G401.6 (cell line): ENCODE measurements at regions not wholly inside any gene's neighbourhood (a gene's known extent, or its start where the extent isn't known, plus 50 kb on each side); places are given as distances from the start of the nearest gene placed in this dataset.
"Not testable (repeated sequence)": the region's sequence is repeated elsewhere in the genome, so short reads cannot be mapped to it uniquely, and the experiment has no call there.

Source experiments
- FAIRE-seq: peaks from 2 replicates; lab custom pipeline; 2012; peaks lifted over from hg19 to GRCh38; lab: Jason Lieb, UNC

DNA sequence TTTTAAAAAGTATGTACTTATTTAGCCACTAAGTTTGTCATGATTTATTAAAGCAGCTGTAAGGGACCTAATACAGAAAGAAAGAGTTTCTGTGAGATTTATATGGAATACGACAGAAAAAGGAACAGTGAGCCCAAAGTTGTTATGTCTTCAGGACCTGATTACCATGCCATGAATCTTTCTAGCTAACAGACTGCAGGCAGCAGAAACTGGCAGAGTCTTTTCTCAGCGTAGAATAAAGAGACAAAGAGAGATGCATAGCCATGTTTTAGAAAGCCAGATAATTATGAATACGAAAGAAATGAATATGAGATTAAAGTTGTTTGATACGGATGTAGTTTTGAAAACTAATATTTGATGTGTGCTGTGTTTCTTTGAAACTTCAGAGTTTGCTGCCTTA, 624.1 kb upstream of the ADGRB3 start:
- no peak for FAIRE-seq

DNA sequence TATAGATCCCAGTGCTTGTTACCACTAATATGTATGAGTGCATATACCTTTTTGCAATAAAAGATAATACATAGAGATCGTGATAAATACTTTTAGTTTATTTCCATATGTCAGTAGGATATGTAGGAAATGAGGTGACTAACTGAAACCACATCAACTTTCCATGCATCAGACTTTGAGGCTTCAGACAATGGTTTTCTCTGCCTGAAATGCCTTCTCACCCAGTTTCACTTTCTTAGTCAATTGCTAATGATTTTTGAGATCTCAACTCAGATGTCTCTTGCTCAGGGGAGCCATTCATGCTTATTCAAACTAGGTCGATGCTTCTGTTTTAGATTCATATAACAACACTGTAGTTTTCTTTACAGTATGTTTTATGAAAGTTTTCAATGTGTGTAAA, 626.6 kb upstream of the ADGRB3 start:
- no peak for FAIRE-seq

DNA sequence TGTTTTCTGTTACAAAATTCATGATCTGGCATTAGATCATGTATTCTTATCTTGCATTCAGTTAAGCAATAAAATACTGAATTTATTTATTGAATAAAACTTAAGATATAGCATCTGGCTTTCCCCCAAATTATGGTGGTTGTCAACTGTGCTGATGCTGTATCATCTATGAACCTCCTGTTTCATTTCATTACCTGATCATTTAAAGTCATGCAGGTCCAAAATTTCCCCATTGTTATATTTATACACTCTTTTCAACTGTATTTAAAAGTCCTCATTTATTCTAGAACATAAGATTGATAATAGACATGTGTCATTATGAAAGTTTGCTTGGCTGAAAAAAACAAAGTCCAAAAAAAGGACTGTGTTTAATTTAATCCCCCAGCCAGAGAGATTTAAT, 627.4 kb upstream of the ADGRB3 start:
- FAIRE-seq, result no peak

DNA sequence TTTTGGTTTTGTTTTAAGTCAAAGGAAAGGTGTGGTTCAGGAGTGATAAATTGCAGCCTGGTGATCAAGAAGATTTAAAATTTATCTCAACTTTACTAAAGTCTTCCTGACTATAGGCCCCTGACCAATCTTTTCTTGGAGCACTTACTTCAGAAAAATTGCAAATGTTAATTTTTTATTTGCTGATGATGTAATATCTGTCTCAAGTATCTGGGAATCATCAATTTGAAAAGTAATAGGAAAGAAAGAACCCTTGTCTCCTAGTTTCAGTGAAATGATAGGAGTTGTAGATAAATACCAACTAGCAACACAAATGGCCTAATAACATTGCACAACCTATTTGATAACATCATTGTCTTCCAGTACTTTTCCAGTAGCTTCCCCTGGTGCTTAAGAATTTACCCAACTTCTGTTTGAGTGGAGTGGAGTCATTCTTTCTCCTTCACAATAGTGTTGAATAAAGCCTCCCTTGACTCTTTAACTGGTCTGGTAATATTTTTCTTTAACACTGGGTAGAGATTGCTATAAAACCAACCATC, 648.3 kb upstream of the ADGRB3 start:
- no peak for FAIRE-seq

DNA sequence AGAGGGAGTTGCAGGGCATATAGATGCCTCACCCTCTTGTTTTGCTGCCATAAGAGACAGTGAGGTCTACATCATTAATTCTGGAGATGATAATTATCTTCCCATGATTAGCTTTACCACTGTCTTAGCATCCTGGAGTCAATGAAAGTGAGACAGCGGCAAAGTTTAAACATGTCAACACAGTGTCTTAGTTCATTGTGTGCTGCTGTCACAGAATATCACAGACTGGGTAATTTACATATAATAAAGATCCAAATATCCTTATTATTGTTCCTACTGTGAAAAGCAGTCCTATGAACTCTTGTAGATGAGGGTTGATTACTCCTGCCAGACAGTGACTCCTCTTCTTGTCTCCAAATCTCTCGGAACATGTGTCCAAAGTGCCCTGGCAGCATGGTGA, 658.6 kb upstream of the ADGRB3 start:
- FAIRE-seq, result no peak

DNA sequence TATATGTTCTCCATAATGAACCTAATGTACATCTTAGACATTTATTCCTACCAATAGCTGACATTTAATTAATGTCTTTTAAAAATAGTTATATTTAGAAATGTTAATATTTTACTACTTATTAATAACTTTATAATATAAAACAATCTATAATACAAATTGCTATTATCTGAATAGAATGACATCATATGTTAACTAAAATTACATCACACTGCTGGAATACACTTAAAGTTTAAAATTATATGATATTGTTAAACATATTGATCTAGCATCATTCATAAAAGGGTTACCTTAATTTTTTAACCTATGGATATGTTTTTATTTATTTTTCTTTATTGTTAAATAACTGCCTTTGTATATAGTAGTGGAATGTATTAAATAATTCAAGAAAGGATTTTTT, 660.2 kb upstream of the ADGRB3 start:
- peak; percentile 81 for FAIRE-seq

DNA sequence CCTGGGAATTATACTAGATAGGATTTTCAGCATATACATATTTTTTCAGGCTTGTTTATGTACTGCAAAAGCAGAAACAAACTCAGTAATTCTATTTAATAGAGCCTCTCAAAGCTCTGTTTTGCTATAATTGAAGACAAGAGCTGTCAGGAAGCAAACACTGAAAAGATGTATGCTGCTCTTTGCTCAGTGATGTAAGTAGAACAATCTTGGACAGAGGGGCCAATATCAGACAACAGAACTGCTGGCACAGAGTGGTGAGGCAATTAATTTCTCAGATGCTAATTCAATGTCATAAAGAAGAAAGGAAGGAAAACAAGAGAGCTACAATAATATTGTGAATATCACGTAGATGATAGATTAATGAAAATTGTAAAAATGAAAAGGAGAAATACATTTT, 663.3 kb upstream of the ADGRB3 start:
- FAIRE-seq, result no peak

DNA sequence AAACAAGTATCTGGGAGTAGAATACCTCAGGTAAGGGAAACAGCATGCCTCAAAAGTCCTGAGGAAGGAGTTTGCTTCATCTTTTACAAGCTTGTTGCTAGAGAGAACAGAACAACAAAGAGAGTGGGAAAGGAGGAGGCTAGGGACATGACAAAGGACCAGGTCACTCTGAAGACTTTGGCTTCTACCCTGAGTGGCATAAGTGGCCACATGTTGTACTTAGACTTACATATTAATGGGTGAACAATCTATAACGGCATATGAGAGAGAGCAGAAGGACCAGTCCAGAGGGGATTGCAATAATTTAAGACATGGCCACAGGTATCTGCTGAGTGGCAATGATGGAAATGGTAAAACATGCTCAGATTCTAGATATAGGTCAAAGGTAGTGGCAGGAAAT, 668.3 kb upstream of the ADGRB3 start:
- no peak for FAIRE-seq

DNA sequence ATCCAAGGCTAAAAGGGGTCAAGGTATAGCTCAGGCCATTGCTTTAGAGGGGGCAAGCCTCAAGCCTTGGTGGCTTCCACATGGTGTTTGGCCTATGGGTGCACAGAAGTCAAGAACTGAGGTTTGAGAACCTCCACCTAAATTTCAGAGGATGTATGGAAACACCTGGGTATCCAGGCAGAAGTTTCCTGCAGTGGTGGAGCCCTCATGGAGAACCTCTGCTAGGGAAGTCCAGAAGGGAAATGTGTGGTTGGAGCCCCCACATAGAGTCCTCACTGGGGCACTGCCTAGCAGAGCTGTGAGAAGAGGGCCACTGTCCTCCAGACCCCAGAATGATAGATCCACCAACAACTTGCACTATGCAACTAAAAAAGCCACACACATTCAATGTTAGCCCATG, 678.7 kb upstream of the ADGRB3 start:
- no peak for FAIRE-seq

DNA sequence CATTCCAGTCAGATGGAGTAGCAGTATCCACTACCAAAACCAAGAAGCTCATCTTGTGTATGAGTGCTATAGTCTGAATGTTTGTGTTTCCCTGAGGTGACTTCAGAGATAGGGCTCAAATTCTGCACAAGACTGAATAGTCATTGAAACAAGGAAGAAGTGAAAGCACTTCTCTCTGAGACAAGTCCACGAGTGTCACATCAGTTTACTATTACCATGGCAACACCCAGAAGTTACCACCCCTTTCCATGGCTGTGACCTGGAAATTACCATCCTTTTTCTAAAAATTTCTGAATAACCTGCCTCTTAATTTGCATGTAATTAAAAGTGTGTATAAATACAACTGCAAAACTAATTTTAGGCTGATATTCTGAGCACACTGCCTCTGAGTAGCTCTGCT, 682.1 kb upstream of the ADGRB3 start:
- FAIRE-seq, result no peak

DNA sequence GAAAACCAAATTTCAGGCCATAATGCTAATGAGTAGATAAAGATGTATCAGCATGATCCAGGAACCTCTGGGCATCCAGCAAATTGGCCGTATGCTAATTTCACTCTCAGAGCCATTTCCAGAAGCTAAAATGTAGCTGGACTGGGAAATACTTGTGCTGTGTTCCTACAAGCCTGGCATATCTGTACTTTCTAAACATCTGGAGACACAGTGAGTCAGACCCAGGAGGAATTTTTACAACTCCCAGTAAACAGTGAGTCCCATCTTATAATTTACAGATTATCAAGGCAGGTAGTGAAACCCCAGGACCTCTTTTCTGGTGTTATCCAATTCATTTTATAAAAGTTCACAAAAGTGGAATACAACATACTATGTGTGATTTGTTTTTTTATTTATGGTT, 683.0 kb upstream of the ADGRB3 start:
- no peak for FAIRE-seq

DNA sequence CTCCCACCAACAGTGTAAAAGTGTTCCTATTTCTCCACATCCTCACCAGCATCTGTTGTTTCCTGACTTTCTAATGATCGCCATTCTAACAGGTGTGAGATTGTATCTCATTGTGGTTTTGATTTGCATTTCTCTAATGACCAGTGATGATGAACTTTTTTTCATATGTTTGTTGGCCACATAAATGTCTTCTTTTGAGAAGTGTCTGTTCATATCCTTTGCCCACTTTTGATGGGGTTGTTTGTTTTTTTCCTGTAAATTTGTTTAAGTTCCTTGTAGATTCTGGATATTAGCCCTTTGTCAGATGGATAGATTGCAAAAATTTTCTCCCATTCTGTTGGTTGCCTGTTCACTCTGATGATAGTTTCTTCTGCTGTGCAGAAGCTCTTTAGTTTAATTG, 687.3 kb upstream of the ADGRB3 start:
- FAIRE-seq, result not testable (repeated sequence)

DNA sequence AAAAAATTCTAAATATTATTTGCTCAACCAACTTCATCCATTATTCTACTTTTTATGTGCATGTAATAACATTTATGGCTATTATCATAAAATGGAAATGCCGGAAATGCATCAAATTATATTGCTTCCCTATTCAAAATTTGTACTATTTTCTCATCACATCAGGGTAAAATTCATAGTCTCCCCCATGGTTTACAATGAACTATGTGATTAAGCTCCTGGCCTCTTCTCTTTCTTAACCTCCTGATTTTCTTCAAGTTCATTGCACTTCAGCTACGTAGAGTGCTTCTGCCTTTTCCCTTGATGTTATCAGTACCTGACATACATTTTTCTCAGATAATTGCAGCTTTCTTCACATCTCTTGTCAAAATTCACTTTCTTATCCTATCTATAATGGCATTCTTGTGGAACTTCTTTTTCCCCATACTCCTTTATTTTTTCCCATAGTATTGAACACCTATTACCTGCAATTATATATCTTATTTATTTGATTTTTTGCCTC, 699.1 kb upstream of the ADGRB3 start:
- FAIRE-seq, result no peak

DNA sequence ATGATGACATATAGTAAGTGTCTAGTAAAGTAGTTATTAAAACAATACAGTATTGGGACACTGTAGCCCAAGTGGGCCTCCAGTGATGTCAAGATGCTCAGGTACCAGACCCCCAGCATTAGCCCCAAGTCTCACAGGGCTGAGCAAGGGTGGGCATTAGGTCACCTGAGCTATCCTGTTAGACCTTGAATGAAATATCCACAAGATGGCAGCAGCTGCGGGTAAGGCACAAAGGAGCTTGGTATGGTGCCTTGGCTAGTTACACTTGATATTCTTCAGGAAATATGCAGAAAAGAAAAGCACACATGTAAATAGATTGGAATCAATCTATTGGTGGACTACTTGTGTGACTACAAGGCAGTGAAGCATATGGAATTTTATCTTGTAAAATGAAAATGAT, 701.8 kb upstream of the ADGRB3 start:
- no peak for FAIRE-seq

DNA sequence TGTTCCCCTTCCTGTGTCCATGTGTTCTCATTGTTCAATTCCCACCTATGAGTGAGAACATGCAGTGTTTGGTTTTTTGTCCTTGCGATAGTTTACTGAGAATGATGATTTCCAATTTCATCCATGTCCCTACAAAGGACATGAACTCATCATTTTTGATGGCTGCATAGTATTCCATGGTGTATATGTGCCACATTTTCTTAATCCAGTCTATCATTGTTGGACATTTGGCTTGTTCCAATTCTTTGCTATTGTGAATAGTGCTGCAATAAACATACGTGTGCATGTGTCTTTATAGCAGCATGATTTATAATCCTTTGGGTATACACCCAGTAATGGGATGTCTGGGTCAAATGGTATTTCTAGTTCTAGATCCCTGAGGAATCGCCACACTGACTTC, 712.5 kb upstream of the ADGRB3 start:
- FAIRE-seq, result not testable (repeated sequence)

DNA sequence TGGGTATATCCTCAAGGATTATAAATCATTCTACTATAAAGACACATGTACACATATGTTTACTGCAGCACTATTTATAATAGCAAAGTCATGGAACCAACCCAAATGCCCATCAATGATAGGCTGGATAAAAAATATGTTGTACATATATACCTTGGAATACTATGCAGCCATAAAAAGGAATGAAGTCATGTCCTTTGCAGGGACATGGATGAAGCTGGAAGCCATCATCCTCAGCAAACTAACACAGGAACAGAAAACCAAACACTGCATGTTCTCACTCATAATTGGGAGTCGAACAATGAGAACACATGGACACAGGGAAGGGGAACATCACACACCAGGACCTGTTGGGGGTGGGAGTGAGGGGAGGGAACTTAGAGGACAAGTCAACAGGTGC, 715.0 kb upstream of the ADGRB3 start:
- not testable (repeated sequence) for FAIRE-seq

DNA sequence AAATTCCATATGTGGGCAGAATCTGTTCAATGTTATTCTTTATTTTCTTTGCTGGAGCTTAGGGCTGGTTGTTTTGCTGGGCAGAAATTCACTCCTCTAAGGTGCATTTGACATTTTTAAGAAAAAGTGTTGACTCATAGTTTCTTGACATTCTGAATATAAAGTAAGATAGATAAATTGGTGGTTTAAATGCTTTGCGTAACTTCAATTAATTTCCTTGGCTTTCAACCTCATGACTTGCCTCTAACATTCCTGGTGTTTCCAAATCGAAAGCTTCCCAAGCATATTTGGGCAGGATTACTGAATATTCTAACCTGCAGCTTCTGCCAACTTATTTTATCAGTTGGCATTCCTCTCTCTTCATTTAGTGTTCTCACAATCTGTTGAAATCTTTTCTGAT, 718.7 kb upstream of the ADGRB3 start:
- no peak for FAIRE-seq

DNA sequence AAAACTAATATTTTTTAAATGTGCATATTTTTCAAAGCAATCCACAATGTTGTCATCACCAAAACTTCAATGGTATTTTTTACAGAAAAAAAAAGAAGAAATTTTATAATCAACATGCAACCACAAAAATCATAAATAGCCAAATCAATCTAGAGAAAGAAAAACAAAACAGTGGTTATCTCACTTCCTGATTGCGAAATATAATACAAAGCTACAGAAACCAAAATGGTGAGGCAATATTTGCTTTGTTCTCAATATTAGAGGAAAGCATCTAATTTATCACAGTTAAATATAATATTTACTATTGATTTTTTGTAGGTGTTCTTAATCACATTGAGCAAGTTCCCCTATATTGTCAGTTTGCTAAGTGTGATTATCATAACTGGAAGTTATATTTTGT, 720.7 kb upstream of the ADGRB3 start:
- FAIRE-seq, result no peak

DNA sequence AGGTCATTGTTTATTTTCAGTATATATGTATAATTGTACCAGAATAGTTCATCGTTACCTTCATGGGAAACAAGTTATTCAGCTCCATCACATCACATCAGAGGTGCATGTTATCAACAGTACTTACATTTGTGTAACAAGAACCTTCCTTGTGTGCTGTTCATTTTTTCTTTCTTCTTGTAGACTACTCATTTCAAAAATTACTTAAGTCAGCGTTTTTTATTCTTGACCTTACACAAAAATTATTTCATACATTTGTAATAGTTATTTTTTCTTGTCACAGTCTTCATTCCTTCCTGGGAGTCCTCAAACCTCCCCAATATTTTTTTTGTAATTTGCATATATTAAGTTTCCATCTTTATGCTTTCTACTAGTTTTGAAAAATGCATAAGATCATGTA, 725.7 kb upstream of the ADGRB3 start:
- no peak for FAIRE-seq

DNA sequence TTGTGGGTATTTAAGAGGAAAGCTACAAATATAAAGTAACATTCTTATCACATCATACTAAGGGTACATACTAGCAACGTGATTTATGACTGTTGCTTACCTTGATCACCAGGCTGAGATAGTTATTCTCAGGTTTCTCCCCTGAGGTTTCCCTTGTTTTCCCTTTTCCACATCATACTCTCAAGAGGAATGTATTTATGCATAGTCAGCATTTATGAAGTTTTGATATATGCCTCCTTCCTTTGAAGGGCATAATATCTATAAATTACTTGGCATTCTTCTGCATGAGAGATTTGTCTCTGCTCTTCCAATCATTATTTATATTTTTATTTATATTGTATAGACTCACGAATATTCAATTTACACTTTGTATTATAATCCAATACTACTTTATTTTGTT, 726.7 kb upstream of the ADGRB3 start:
- no peak for FAIRE-seq

DNA sequence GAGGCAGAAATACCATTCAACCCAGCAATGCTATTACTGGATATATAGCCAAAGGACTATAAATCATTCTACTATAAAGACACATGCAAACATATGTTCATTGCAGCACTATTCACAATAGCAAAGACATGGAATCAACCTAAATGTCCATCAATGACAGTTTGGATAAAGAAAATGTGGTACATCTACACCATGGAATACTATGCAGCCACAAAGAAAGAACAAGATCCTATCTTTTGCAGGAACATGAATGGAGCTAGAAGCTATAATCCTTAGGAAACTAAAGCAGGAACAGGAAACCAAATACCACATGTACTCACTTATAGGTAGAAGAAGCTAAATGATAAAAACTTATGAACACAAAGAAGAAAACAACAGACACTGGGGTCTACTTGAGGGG, 730.3 kb upstream of the ADGRB3 start:
- FAIRE-seq, result not testable (repeated sequence)

DNA sequence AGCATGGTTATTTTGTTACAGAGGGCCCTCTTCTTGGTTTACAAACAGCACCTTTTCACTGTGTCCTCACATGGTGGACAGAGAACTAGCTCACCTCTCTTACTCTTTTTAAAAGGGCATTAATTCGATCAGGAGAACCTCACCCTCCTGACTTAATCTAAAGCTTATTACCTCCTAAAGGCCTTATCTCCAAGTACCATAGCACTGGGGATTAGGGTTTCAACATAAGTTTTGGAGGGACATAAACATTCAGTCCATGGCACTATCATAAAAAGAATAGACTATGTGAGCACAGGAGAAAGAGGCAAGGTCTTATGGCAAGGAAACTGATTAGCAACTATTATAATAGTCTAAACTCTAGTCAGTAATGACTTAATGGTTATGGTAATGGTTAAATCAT, 736.2 kb upstream of the ADGRB3 start:
- FAIRE-seq, result no peak

DNA sequence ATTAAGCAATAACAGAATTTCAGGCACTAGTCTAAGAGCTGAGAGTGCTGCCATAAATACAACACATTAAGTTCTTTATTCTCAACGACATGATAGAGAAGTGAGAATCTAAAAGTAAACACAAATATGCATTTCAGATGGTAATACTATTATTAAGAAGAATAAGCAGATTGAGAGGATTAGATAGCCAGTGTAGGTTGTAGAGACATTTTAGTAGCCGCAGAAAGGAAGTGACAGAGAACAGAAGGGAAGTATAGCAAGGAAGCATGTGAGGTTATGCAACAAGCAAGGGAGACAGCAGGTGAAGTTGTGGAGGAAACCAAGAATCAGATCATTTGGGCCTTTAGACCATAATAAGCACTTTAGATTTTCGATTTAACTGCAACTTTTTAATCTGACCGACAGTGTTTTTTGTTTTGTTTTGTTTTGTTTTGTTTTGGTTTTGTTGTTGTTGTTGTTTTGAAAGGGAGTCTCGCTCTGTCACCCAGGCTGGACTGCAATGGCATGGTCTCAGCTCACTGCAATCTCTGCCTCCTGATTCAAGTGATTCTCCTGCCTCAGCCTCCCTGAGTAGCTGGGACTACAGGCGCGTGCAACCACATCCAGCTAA, 737.0 kb upstream of the ADGRB3 start:
- FAIRE-seq, result no peak

DNA sequence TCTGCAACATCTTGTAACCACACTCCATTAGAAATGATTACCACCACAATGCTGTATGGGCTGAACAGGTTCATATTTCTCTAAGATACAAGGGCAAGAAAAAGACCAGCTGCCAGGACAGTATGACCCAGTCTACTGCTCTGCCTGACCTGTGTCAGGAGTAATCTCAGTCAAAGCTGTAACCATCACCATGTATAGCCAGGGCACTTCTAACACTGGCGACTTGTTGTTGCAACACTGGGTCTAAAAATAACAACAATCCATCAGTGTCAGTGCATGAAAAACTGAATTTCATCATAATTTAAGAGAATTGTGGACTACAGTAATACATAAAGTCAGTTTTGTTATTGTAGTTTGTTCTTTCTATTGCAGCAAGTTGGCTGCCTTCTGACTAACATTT, 738.6 kb upstream of the ADGRB3 start:
- no peak for FAIRE-seq

DNA sequence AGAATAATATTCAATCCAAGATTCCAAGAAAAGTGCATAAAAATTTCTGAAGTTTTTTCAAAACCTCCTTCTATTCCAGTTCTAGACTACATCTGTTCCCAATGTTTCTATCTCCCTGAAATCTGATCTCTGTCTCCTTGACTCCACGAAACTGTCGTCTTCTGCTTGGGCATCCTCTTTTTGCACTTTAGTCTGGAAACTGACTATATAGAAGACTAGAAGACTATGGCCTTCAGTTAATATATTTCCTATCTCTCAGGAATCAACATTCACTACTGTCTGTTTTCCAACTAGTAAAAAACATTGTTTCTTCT, 745.4 kb upstream of the ADGRB3 start:
- FAIRE-seq, result no peak
